GM23338 (cell line): ENCODE measurements at regions not wholly inside any gene's neighbourhood (a gene's known extent, or its start where the extent isn't known, plus 50 kb on each side); places are given as distances from the start of the nearest gene placed in this dataset.

Experiments
- ATAC-seq: fragments of 200-7000 bp; cut with Tn5 transposase; 3 replicates; pipeline ENCODE4 v1.9.1; 2020
- DNase-seq: peaks from one replicate; pipeline ENCODE4 v3.0.0-alpha.2; 2015; ENCODE audit warnings: low spot score
- H2AFZ ChIP-seq: fragments of 200-600 bp; sonication (generic); 2 replicates; pipeline ENCODE4 v1.8.0; 2016; ENCODE audit warnings: antibody characterized with exemption, mild to moderate bottlenecking, moderate library complexity
- H3F3A ChIP-seq: fragments of 200-600 bp; sonication (generic); replicated peaks from 2 replicates; pipeline ENCODE4 v1.8.0; 2017; ENCODE audit warnings: antibody characterized with exemption, mixed run types, low read depth
- H3K27ac ChIP-seq: fragments of 200-600 bp; sonication (generic); 2 replicates; pipeline ENCODE4 v1.6.1; 2016; ENCODE audit warnings: low read depth
- H3K27me3 ChIP-seq: fragments of 200-600 bp; sonication (generic); 2 replicates; pipeline ENCODE4 v1.8.0; 2016; ENCODE audit warnings: mild to moderate bottlenecking, mixed run types, moderate library complexity; ENCODE audit not compliant: insufficient read depth
- H3K36me3 ChIP-seq: fragments of 200-600 bp; sonication (generic); 2 replicates; pipeline ENCODE4 v1.8.0; 2016; ENCODE audit warnings: mild to moderate bottlenecking; ENCODE audit not compliant: insufficient read depth
- H3K4me1 ChIP-seq: fragments of 200-600 bp; sonication (generic); 2 replicates; pipeline ENCODE4 v1.8.0; 2016; ENCODE audit warnings: mild to moderate bottlenecking, moderate library complexity; ENCODE audit not compliant: insufficient read depth
- H3K4me2 ChIP-seq: fragments of 200-600 bp; sonication (generic); 2 replicates; pipeline ENCODE4 v1.7.1; 2017; ENCODE audit warnings: mixed run types
- H3K4me3 ChIP-seq: fragments of 200-600 bp; sonication (generic); 2 replicates; pipeline ENCODE4 v1.6.1; 2016; ENCODE audit warnings: mixed run types
- H3K79me2 ChIP-seq: fragments of 200-600 bp; sonication (generic); replicated peaks from 2 replicates; pipeline ENCODE4 v1.8.0; 2017; ENCODE audit warnings: mild to moderate bottlenecking; ENCODE audit not compliant: insufficient read depth
- H3K9me2 ChIP-seq: fragments of 200-600 bp; sonication (generic); 2 replicates; pipeline ENCODE4 v1.8.0; 2017; ENCODE audit not compliant: insufficient read depth
- H4K20me1 ChIP-seq: fragments of 200-600 bp; sonication (generic); replicated peaks from 2 replicates; pipeline ENCODE4 v1.8.0; 2017; ENCODE audit warnings: mild to moderate bottlenecking; ENCODE audit not compliant: insufficient read depth
- H3K27ac Mint-ChIP-seq: 2 replicates; pipeline ENCODE4 v1.8.0; 2020; ENCODE audit warnings: inconsistent platforms, mild to moderate bottlenecking, moderate library complexity, mixed read lengths
- H3K27me3 Mint-ChIP-seq: 3 replicates; pipeline ENCODE4 v1.8.0; 2022; ENCODE audit warnings: low read depth, mild to moderate bottlenecking, moderate library complexity, mixed read lengths, inconsistent platforms; ENCODE audit not compliant: insufficient read depth, poor library complexity
- H3K36me3 Mint-ChIP-seq: 3 replicates; pipeline ENCODE4 v1.8.0; 2021; ENCODE audit warnings: low read depth, mild to moderate bottlenecking, inconsistent platforms, moderate library complexity, mixed read lengths
- H3K4me1 Mint-ChIP-seq: 3 replicates; pipeline ENCODE4 v1.8.0; 2020; ENCODE audit warnings: mild to moderate bottlenecking, inconsistent platforms, mixed read lengths
- H3K4me3 Mint-ChIP-seq: 3 replicates; pipeline ENCODE4 v1.8.0; 2021; ENCODE audit warnings: moderate library complexity, mild to moderate bottlenecking, inconsistent platforms, mixed read lengths
- H3K9me3 Mint-ChIP-seq: 3 replicates; pipeline ENCODE4 v1.8.0; 2020; ENCODE audit warnings: moderate library complexity, mild to moderate bottlenecking, inconsistent platforms, mixed read lengths
- CREB1 ChIP-seq: fragments of 250-450 bp; sonication (Bioruptor Pico); IDR thresholded peaks from 2 replicates; pipeline ENCODE4 v1.5.0; 2020; ENCODE audit warnings: low read depth, mild to moderate bottlenecking, moderate library complexity
- EZH2 ChIP-seq: fragments of 200-600 bp; sonication (generic); IDR thresholded peaks from one replicate; pipeline ENCODE4 v1.8.0; 2017; ENCODE audit warnings: antibody characterized with exemption, mild to moderate bottlenecking, low read depth; ENCODE audit not compliant: unreplicated experiment
- EZH2phosphoT487 ChIP-seq: fragments of 200-600 bp; sonication (generic); IDR thresholded peaks from one replicate; pipeline ENCODE4 v1.8.1; 2018; ENCODE audit warnings: antibody characterized with exemption; ENCODE audit not compliant: unreplicated experiment
- JUNB ChIP-seq: IDR thresholded peaks from one replicate; pipeline ENCODE4 v1.6.1; 2016; ENCODE audit warnings: antibody characterized with exemption; ENCODE audit not compliant: unreplicated experiment
- NANOG ChIP-seq: IDR thresholded peaks from 2 replicates; pipeline ENCODE4 v1.6.1; 2016; ENCODE audit warnings: antibody characterized with exemption, borderline replicate concordance
- POLR2AphosphoS5 ChIP-seq: IDR thresholded peaks from 2 replicates; pipeline ENCODE4 v1.6.1; 2016; ENCODE audit warnings: antibody characterized with exemption, low read depth
- STAT1 ChIP-seq: IDR thresholded peaks from one replicate; pipeline ENCODE4 v1.6.1; 2016; ENCODE audit warnings: antibody characterized with exemption; ENCODE audit not compliant: unreplicated experiment
- ZNF114 ChIP-seq: fragments of 250-450 bp; sonication (Bioruptor Pico); IDR thresholded peaks from 2 replicates; pipeline ENCODE4 v1.5.0; 2020; ENCODE audit warnings: mild to moderate bottlenecking, moderate library complexity
- ZNF331 ChIP-seq: fragments of 250-450 bp; sonication (Bioruptor Pico); IDR thresholded peaks from 2 replicates; pipeline ENCODE4 v1.5.0; 2020; ENCODE audit warnings: low read depth, mild to moderate bottlenecking, moderate library complexity
- ZNF462 ChIP-seq: fragments of 250-450 bp; sonication (Bioruptor Pico); IDR thresholded peaks from 2 replicates; pipeline ENCODE4 v1.5.0; 2020; ENCODE audit warnings: mild to moderate bottlenecking, moderate library complexity
- TF ChIP-seq, protein P1 (sequence below), 2 experiments: fragments of 200-600 bp in 1 of 2; sonication (generic) in 1 of 2; conservative IDR thresholded peaks; 2 replicates each; pipeline versions ENCODE4 v1.5.1 to v1.6.1; 2016 to 2017; ENCODE audit warnings: antibody characterized with exemption in 2 of 2, low read depth in 2 of 2, mild to moderate bottlenecking in 2 of 2, moderate library complexity in 1 of 2
- TF ChIP-seq, protein P2 (sequence below): IDR thresholded peaks from one replicate; pipeline ENCODE4 v1.6.1; 2018; ENCODE audit warnings: antibody characterized with exemption; ENCODE audit not compliant: unreplicated experiment
- TF ChIP-seq, protein P3 (sequence below): IDR thresholded peaks from 2 replicates; pipeline ENCODE4 v1.6.1; 2016; ENCODE audit warnings: antibody characterized with exemption

DNA sequence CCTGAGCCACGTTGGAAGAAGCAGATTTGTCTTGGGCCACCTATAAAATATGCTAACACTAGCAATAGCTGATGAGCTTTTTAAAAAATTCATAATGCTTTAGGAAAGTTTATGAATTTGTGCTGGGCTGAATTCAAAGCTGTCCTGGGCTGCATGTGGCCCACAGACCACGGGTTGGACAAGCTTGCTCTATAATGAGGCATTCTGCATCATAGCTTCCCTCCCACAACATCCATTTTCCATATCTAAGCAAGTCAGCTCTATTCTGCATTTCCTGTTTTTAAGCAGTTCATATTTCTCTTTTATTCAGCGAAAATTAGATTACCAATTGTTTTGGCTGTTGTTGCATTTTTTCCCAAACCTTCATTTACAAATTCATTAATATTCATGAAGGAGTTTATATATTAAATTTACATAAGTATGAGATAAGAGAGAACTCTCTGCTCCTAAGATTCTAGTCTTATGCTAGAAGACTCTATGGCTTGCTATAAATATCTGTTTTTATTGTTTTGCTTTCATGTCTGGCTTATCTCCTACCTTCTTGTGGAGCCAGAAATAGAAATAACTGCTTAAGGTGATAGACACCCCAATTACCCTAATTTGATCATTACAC, 114.5 kb upstream of the HNRNPA3 start:
- 0 out of 2 replicates have a peak, but pooled peaks cover 4% of the 10 kb centered on the region for H3K4me1 ChIP-seq
- Mint-ChIP-seq H3K9me3 (peaks cover 9% of the 10 kb centered on the region), H3K27ac (no peak overlapping the region), H3K4me3 (no peak overlapping the region), H3K36me3 (peaks cover 3% of the 10 kb centered on the region; the same call in 1 of the 3 replicates), H3K27me3 (no peaks in the 10 kb centered on the region), H3K4me1 (no peaks in the 10 kb centered on the region)
- no peak overlapping the region for H3K4me2 ChIP-seq
- no peak for DNase-seq
- no peaks in the 10 kb centered on the region for H3K79me2 ChIP-seq
- no peak for ATAC-seq
- TF ChIP-seq EZH2 (no peak), ZNF462 (CRISPR knock-in tag) (no peak), POLR2AphosphoS5 (no peak), EZH2phosphoT487 (no peak), JUNB (no peak), CREB1 (CRISPR knock-in tag) (no peak), ZNF331 (CRISPR knock-in tag) (no peak), STAT1 (no peak), ZNF114 (CRISPR knock-in tag) (no peak), NANOG (no peak)
- TF ChIP-seq, protein P1, sequence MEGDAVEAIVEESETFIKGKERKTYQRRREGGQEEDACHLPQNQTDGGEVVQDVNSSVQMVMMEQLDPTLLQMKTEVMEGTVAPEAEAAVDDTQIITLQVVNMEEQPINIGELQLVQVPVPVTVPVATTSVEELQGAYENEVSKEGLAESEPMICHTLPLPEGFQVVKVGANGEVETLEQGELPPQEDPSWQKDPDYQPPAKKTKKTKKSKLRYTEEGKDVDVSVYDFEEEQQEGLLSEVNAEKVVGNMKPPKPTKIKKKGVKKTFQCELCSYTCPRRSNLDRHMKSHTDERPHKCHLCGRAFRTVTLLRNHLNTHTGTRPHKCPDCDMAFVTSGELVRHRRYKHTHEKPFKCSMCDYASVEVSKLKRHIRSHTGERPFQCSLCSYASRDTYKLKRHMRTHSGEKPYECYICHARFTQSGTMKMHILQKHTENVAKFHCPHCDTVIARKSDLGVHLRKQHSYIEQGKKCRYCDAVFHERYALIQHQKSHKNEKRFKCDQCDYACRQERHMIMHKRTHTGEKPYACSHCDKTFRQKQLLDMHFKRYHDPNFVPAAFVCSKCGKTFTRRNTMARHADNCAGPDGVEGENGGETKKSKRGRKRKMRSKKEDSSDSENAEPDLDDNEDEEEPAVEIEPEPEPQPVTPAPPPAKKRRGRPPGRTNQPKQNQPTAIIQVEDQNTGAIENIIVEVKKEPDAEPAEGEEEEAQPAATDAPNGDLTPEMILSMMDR (conservative IDR thresholded peaks at IDR 0.05; ENCODE audit: low read depth in 2 of 2) = no peak
- TF ChIP-seq, protein P2, sequence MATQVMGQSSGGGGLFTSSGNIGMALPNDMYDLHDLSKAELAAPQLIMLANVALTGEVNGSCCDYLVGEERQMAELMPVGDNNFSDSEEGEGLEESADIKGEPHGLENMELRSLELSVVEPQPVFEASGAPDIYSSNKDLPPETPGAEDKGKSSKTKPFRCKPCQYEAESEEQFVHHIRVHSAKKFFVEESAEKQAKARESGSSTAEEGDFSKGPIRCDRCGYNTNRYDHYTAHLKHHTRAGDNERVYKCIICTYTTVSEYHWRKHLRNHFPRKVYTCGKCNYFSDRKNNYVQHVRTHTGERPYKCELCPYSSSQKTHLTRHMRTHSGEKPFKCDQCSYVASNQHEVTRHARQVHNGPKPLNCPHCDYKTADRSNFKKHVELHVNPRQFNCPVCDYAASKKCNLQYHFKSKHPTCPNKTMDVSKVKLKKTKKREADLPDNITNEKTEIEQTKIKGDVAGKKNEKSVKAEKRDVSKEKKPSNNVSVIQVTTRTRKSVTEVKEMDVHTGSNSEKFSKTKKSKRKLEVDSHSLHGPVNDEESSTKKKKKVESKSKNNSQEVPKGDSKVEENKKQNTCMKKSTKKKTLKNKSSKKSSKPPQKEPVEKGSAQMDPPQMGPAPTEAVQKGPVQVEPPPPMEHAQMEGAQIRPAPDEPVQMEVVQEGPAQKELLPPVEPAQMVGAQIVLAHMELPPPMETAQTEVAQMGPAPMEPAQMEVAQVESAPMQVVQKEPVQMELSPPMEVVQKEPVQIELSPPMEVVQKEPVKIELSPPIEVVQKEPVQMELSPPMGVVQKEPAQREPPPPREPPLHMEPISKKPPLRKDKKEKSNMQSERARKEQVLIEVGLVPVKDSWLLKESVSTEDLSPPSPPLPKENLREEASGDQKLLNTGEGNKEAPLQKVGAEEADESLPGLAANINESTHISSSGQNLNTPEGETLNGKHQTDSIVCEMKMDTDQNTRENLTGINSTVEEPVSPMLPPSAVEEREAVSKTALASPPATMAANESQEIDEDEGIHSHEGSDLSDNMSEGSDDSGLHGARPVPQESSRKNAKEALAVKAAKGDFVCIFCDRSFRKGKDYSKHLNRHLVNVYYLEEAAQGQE = no peak
- TF ChIP-seq, protein P3, sequence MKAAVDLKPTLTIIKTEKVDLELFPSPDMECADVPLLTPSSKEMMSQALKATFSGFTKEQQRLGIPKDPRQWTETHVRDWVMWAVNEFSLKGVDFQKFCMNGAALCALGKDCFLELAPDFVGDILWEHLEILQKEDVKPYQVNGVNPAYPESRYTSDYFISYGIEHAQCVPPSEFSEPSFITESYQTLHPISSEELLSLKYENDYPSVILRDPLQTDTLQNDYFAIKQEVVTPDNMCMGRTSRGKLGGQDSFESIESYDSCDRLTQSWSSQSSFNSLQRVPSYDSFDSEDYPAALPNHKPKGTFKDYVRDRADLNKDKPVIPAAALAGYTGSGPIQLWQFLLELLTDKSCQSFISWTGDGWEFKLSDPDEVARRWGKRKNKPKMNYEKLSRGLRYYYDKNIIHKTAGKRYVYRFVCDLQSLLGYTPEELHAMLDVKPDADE = no peak
- no peaks in the 10 kb centered on the region for H3K27me3 ChIP-seq
- no peak overlapping the region for H2AFZ ChIP-seq
- no peaks in the 10 kb centered on the region for H3F3A ChIP-seq
- 0 out of 2 replicates have a peak, but pooled peaks cover 4% of the 10 kb centered on the region for H3K9me2 ChIP-seq
- H3K27ac ChIP-seq = no peak overlapping the region
- no peaks in the 10 kb centered on the region for H3K36me3 ChIP-seq
- no peak overlapping the region for H3K4me3 ChIP-seq
- H4K20me1 ChIP-seq = no peaks in the 10 kb centered on the region
